ENCODE measurements at regions not wholly inside any gene's neighbourhood (a gene's known extent, or its start where the extent isn't known, plus 50 kb on each side); places are given as distances from the start of the nearest gene placed in this dataset.
"Not testable (repeated sequence)": the region's sequence is repeated elsewhere in the genome, so short reads cannot be mapped to it uniquely, and the experiment has no call there.

GRCh38 chr7:55261386-55261770, 103.8 kb upstream of the LANCL2 start:
- intact Hi-C loops (cut with DNase I), result no loop called here
- peak in 2 of 42 donors; percentile 13 to 15 for DNase-seq

DNA sequence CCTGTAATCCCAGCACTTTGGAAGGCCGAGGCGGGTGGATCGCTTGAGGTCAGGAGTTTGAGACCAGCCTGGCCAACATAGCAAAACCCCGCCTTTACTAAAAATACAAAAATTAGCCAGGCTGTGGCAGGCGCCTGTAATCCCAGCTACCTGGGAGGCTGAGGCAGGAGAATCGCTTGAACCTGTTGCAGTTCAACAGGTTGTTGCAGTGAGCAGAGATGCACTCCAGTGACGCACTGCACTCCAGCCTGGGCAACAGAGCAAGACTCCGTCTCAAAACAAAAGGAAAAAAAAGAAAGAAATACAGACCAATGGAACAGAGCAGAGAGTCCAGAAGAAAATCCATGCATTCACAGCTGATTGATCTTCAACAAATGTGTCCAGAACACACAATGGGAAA, 99.8 kb upstream of the LANCL2 start:
- peak in 1 of 42 donors; percentile 10 for DNase-seq
- intact Hi-C loops (cut with DNase I), result not testable (repeated sequence)

GRCh38 chr7:55265836-55266642, 99.1 kb upstream of the LANCL2 start:
- peak in 1 of 42 donors; percentile 4 for DNase-seq
- intact Hi-C loops (cut with DNase I), result no loop called here

GRCh38 chr7:55271069-55271626, 94.0 kb upstream of the LANCL2 start:
- intact Hi-C loops (cut with DNase I), result loop anchor here (5.0 kb wide), 1 partner anchor 141 kb away; no protein-coding TSS in a partner anchor
- no peak for DNase-seq

- intact Hi-C loops (cut with DNase I), result loop anchor here (5.0 kb wide), 1 partner anchor 141 kb away; no protein-coding TSS in a partner anchor
- DNase-seq, result no peak
Observed at GRCh38 chr7:55271661-55272060, 93.5 kb upstream of the LANCL2 start.

- DNase-seq, result peak in 1 of 42 donors; percentile 37
- intact Hi-C loops (cut with DNase I), result loop anchor here (5.0 kb wide), 1 partner anchor 140 kb away; no protein-coding TSS in a partner anchor
Observed at GRCh38 chr7:55272328-55272727, 92.8 kb upstream of the LANCL2 start.

DNA sequence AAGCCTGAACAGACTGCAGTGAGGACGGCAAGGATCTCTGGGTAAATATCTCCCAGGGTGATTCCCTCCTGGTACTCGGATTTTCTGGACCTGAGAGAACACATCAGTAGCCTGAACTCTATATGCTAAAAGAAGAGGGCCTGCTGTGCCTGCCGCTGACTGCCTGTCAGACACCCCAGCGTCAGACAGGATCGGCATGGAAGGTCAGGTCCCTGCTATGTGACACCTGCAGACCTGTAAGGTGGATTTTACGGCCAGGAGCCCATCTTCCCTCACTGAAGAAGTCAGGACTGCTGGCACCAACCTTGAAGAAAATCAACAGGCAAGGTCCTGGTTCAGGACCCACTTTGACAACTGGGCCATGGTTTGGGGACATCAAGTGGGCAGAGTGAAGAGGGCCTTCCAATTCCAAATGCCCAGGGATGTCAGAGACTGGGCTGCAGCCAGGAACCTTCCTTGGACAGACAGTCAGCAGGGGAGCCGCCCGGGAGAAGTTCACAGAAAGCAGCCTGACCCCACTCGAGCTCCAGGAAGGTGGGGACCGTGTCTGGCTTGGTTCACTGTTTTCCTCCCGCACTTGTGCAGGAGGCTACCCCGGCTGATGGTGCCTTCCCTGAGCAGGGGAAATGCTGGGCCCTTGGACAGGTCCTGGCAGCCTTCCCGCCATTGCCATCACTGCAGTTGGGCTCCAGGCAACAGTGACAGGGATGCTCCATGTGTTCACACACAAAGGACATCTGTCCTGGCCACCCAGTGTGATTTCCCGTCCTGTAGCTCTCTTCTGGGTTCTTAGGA, 91.8 kb upstream of the LANCL2 start:
- DNase-seq, result no peak
- intact Hi-C loops (cut with DNase I), result loop anchor here (5.0 kb wide), 1 partner anchor 139 kb away; no protein-coding TSS in a partner anchor

- no peak for DNase-seq
- intact Hi-C loops (cut with DNase I), result loop anchor here (5.0 kb wide), 1 partner anchor 138 kb away; no protein-coding TSS in a partner anchor
Observed at GRCh38 chr7:55274156-55274555, 91.0 kb upstream of the LANCL2 start.

DNA sequence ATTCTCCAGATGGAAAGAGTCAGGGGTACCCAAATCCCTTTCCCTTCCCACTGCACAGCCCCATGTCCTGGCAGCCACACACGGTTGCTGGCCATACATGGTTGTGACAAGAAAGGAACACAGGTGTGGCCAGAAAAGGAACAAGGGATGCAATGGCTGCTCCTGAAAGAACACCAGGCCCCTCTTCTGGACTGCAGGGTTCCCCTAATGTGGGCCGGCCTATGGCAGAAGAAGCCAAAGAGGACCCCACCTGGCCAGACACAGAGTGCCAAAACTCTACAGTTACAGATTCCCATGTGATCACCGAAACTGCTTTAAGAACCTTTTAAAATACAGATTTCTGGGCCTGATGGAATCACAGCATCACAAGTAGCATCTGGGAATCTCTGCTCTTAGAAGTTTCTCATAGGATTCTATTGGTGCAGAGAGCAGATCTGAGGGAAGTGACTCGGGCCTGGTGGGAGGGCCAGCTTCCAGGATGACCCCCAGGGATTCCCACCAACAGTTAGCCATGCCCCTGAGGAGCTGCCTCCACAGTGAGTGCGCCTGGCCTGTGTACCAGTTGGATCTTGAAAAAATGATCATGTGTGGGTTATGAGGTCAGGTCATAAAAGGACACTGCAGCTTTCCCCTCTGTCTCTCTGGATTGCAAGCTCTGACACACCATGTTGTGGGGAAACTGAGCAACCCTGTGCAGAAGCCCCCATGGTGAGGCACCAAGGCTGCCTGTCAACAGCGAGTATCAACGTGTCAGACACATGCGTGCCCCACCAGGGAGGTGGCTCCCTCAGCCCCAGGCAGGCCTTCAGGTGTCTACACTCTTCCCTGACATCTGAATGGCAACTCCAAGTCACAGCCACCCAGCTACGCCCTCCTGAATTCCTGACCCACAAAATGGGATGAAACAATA, 89.6 kb upstream of the LANCL2 start:
- intact Hi-C loops (cut with DNase I), result no loop called here
- no peak for DNase-seq

DNA sequence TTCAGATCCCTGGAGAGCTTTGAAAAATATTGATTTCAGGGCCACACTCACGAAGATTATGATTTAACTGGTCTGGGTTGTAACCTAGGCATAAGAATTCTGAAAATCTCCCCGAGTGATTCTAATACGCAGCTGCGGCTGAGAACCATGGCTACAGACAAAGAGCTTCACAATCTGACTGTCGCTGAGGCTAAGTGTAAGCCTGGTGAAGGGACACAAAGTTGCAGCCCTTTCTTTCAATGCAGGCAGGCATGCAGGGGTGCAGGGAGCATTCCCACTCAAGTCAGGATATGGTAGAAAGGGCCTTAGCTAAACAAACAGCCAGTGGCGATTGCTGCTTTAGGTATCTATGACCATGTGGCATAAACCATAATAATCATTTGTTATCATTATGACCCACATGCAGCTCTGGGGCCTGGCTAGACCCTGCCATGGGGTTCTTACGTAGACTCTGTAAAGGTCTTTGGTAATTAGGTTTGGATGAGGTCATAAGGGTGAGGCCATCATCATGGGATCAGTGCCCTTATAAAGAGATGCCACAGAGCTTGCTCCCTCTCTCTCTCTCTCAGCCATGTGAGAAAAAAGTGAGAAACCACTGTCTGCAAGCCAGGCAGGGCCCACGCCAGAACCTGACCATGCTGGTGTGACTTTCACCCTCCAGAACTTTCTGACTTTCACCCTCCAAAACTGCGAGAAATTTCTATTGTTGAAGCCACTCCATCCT, 88.4 kb upstream of the LANCL2 start:
- intact Hi-C loops (cut with DNase I), result no loop called here
- DNase-seq, result no peak

DNA sequence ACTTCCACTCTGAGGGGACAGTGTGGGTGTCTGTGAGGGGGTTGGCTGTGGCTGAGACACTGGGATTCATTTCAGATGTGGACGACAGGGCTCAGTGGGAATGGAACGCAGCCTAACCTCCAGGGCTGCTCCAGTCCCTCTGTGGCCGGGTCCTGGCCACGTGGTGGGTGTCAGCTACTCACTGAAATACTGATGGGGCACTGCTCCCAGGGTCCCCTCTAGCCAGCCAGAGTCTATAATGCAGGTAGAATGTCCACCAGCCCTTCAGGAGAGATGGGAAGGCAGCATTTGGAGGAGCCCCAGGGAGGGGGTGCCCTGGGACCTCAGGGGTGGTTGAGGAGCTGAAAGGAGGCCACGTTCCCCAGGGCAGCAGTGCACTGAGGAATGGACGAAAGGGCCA, 87.2 kb upstream of the LANCL2 start:
- DNase-seq, result no peak
- intact Hi-C loops (cut with DNase I), result no loop called here

- no peak for DNase-seq
- intact Hi-C loops (cut with DNase I), result no loop called here
Observed at GRCh38 chr7:55278321-55278720, 86.8 kb upstream of the LANCL2 start.

DNA sequence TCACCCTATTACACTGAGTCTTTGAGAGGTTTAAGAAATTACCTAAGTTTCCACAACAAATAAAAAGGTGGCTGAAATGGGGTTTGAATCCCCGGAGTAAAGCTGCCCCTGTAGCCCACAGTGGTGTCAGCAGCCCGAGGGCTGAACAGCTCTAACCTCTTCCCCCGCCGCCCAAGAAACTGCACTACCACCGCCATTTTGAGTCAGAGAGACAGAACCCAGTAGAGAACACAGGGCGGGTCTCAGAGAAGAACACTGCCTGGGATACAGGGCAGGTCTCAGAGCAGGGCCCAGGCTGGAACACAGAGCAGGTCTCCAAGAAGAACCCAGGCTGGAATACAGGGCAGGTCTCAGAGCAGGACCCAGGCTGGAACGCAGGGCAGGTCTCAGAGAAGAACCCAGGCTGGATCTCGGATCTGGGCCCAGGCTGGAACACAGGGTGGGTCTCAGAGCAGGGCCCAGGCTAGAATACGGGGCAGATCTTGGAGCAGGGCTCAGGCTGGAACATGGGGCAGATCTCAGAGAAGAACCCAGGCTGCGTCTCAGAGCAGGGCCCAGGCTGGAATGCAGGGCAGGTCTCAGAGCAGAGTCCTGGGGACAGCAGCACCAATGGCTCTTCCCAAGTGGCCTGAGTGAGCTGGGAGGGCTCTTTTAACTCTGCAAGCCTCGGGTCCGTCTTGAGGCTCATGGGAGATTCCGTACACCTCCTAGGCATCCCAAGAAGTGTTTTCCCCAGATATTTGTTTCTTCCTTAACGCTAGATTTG, 85.9 kb upstream of the LANCL2 start:
- intact Hi-C loops (cut with DNase I), result no loop called here

DNA sequence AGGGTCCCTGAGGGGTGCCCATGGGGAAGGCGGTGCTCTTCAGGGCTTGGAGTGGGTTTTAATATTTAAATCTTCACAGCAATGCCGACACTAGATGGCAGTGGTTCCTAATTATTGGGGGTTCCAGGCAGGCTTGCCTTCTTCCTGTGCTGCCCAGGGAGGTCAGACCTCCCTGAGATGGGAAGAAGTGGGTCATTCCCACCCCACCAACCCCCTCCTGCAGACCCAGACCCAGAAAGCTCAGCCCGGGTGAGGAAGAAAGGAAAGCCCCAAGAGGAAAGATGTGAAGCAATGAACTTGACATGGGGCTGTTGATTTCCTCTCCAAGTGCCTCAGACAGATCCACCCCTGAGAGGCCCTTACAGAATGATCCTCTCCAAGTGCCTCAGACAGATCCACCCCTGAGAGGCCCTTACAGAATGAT, 85.1 kb upstream of the LANCL2 start:
- intact Hi-C loops (cut with DNase I), result loop anchor here (2.0 to 5.0 kb wide), 2 partner anchors 87 to 135 kb away; partner anchors contain the start of gene LANCL2
- peak in 40 of 42 donors; percentile 38 to 88 (median 68) for DNase-seq

More for the DNA sequence above, 85.9 kb upstream of the LANCL2 start:
- DNase-seq, result no peak

DNA sequence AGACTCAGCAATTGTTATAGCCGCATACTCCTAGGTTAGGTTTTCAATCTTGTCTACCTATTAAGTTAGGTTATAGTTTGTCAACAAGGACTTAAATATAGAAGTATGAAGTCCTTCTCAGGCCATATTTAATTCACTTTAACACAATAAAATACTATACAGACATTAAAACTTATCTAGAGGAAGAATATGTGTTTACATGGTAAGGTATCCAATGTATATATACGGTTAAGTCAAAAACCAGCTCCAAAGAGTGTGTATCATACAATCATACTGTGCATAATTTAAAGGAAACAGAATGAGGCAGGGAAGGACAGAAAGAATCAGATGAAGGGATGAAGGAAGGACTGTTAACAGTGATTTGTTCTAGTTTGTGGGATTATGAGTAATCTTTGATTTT, 79.5 kb upstream of the LANCL2 start:
- intact Hi-C loops (cut with DNase I), result no loop called here
- DNase-seq, result no peak

- no peak for DNase-seq
- intact Hi-C loops (cut with DNase I), result no loop called here
Observed at GRCh38 chr7:55286666-55287065, 78.5 kb upstream of the LANCL2 start.
